ENCODE measurements at regions not wholly inside any gene's neighbourhood (a gene's known extent, or its start where the extent isn't known, plus 50 kb on each side); places are given as distances from the start of the nearest gene placed in this dataset.

DNA sequence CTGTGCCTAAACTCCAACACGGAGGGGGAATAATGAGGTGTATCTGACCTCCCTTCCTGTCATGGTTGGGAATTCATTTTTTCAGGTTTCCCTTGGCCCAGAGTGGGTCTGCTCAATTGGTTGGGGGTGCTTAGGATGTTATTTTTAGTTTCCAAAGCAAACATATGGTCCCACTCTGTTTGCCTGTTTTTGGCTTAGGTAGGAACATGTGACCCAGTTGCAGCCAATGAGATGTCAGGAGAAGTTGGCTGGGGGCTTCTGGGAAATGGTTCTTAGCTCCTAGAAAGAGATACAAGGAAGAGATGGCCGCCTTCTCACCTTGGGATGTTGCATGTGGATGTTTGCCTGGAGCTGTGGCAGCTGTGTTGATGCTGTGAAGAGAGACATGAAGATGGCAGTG, 147.9 kb upstream of the RFLNA start:
- TF ChIP-seq TARDBP (IDR thresholded peaks at IDR 0.05) (no peak), BHLHE40 (IDR thresholded peaks at IDR 0.05; ENCODE audit: borderline replicate concordance) (no peak), NFRKB (IDR thresholded peaks at IDR 0.05) (no peak), FOXK2 (IDR thresholded peaks at IDR 0.05) (no peak), SUZ12 (IDR thresholded peaks at IDR 0.05) (no peak), FOXM1 (IDR thresholded peaks at IDR 0.05; ENCODE audit: borderline replicate concordance) (no peak), ARNT (IDR thresholded peaks at IDR 0.05) (no peak)

Measured in HEK293T (cell line).